22Rv1 (cell line): ENCODE measurements at regions not wholly inside any gene's neighbourhood (a gene's known extent, or its start where the extent isn't known, plus 50 kb on each side); places are given as distances from the start of the nearest gene placed in this dataset.

Experiments used
- H3K27ac ChIP-seq: fragments of 450-650 bp; 2 replicates; pipeline ENCODE4 v1.5.1; 2017
- CTCF ChIP-seq: fragments of 450-650 bp; IDR thresholded peaks from 2 replicates; pipeline ENCODE4 v1.5.1; 2017; ENCODE audit warnings: mild to moderate bottlenecking
- ZFX ChIP-seq: fragments of 450-650 bp; IDR thresholded peaks from 2 replicates; pipeline ENCODE4 v1.6.1; 2017; ENCODE audit warnings: antibody characterized with exemption, borderline replicate concordance

DNA sequence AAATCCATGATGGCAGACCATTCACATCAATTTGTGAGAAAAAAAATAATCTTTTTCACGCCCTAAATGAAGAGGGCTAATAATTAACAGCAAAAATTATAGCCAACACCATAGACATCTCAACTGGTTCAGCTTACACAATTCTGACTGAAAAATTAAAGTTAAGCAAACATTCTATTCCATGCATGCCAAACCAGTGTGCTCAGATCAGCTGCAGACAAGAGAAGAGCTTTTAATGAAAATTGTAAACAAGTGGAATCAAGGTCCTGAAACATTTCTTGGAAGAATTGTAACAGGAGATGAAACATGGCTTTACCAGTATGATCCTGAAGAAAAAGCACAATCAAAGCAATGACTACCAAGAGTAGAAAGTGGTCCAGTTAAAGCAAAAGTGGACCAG is 710.4 kb downstream of the EPHA7 start:
- TF ChIP-seq CTCF (no peak), ZFX (no peak)

GRCh38 chr6:92708270-92708669 is 711.1 kb downstream of the EPHA7 start:
- no peak for TF ChIP-seq ZFX
- no peak for TF ChIP-seq CTCF
- no peak overlapping the region for H3K27ac ChIP-seq

More for the DNA sequence above, 710.4 kb downstream of the EPHA7 start:
- H3K27ac ChIP-seq, result no peak overlapping the region

DNA sequence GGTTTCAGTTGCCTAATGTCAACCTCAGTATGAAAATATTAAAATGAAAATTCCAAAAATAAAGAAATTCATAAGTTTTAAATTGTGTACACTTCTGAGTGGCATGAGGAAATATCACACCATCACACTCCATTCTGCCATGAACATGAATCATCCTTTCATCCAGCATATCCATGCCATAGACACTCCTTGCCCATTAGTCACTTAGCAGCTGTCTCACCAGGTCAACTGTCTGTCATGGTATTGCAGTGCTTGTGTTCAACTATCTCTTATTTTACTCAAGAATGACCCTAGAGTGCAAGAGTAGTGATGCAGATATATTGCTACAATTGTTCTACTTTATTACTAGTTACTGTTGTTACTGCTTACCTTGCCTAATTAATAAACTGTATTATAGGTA is 712.4 kb downstream of the EPHA7 start:
- TF ChIP-seq CTCF (no peak), ZFX (no peak)
- no peak overlapping the region for H3K27ac ChIP-seq

DNA sequence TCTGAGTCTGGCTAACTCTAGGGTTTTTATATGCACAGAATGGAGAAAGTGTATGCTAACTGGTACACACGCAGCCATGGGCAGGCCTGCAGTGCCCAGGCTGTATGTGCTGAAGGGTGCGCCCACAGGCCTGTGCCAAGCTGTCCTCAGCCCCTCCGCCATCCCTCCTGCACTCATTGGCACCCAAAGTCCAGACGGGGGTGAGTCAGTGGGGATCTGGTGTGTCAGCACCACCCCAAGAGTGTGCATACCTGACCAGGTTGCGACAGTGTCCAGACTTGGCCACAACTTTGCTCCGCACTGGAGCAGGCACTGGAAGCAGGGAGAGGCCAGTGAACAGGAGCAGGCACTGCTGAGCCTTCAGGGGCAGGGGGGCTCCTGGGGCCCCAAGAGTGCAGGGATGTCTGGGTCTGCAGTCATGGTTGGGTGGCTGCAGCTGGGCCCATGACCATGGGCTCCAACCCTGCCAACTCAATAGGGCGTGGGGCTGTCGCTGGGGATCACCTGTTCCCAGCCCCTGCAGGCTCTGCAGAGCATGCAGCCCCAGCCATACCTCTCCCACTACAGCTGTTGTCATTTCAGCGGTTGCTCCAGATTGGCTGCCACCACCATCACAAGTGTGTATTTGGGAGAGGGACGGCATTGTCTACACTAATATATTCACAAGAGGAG is 717.8 kb downstream of the EPHA7 start:
- TF ChIP-seq CTCF, result no peak
- TF ChIP-seq ZFX, result no peak
- no peak overlapping the region for H3K27ac ChIP-seq

DNA sequence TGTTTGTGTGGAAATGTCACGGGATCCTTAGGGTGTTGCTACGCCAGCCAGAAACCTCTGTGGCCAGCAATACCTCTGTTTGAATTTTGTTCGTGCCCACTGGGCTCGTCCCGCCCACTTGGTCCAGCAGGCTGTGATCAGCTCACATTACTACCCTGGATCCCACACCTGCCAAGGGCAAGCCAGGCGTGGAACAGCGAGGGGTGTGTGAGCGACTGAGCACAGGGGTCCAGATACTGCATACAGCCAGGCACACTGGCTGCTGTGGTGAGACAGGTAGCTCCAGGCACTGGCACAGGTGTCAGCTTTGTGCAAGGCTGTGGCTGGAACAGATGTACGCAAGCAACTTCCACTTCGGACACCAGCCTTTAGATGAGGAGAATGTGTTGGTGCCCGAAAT is 718.9 kb downstream of the EPHA7 start:
- no peak overlapping the region for H3K27ac ChIP-seq
- no peak for TF ChIP-seq CTCF
- TF ChIP-seq ZFX, result no peak

DNA sequence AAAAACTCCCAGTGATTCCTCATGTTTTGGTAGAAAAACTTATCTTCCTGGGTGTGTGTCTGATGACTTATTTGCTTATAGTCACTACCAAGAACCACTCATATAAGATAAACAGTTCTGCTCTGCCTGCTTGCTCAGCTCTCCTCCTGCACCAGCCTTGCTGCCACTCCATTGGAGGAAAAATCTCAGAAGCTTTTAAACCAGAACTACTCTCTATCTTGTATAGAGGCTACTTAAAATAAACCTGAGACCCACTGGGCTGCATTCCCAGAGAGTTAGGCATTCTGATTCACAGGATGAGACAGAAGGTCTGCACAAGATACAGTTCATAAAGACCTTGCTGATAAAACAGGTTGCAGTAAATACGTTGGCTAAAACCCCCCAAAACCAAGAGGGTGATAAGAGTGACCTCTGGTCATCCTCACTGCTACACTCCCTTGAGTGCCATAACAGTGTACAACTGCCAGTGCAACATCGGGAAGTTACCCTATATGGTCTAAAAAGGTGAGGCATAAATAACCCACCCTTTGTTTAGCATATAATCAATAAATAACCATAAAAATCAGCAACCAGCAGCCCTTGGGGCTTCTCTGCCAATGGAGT is 728.3 kb downstream of the EPHA7 start:
- H3K27ac ChIP-seq, result no peak overlapping the region

More for the DNA sequence above, 728.3 kb downstream of the EPHA7 start:
- TF ChIP-seq ZFX (no peak), CTCF (no peak)
